Tibial artery (tissue), 4 donors: ENCODE measurements at regions not wholly inside any gene's neighbourhood (a gene's known extent, or its start where the extent isn't known, plus 50 kb on each side); places are given as distances from the start of the nearest gene placed in this dataset.

Experiments used
- DNase-seq, 2 donors: peaks; one replicate each; pipeline ENCODE4 v3.0.0-alpha.2; 2019
- H3K27ac ChIP-seq, 2 donors: fragments of 200-600 bp; sonication (generic) in 1 of 2; 1 replicate in 1 of 2; 2 replicates in 1 of 2; pipeline ENCODE4 v1.5.1; 2018 to 2019; ENCODE audit warnings: mild to moderate bottlenecking in 1 of 2
- H3K27me3 ChIP-seq, 2 donors: fragments of 200-600 bp; sonication (generic) in 1 of 2; one replicate each; pipeline versions ENCODE4 v1.5.1 to v1.6.0; 2016 to 2019
- H3K36me3 ChIP-seq, 3 donors: fragments of 200-600 bp; sonication (generic) in 2 of 3; one replicate each; pipeline ENCODE4 v1.5.1; 2016 to 2019; ENCODE audit warnings: mild to moderate bottlenecking in 2 of 3
- H3K4me1 ChIP-seq, 4 donors: fragments of 200-600 bp; sonication (generic) in 2 of 4; 1 replicate in 3 of 4; 2 replicates in 1 of 4; pipeline ENCODE4 v1.5.1; 2016 to 2019
- H3K4me3 ChIP-seq, 2 donors: fragments of 200-600 bp; sonication (generic) in 1 of 2; 1 replicate in 1 of 2; 2 replicates in 1 of 2; pipeline ENCODE4 v1.5.1; 2018 to 2019; ENCODE audit warnings: mild to moderate bottlenecking in 2 of 2
- H3K9me3 ChIP-seq, 3 donors: fragments of 200-600 bp; sonication (generic) in 1 of 3; one replicate each; pipeline ENCODE4 v1.5.1; 2016 to 2019
- intact Hi-C: fragments of 100-400 bp; cut with DNase I; formaldehyde crosslinking; loops from one replicate; pipeline ENCODE4 v1.15.0; 2023; ENCODE audit warnings: low total_unique reads
- TF ChIP-seq, protein P1 (sequence below), 2 experiments: fragments of 200-600 bp in 1 of 2; fragments of 450-650 bp in 1 of 2; IDR thresholded peaks; one replicate each; pipeline ENCODE4 v1.5.1; 2017 to 2019; ENCODE audit warnings: antibody characterized with exemption in 2 of 2, mild to moderate bottlenecking in 1 of 2, moderate library complexity in 1 of 2

- Histone ChIP-seq H3K27me3 (no peaks in the 10 kb centered on the region), H3K4me1 (no peaks in the 10 kb centered on the region), H3K4me3 (no peak overlapping the region), H3K9me3 (no peaks in the 10 kb centered on the region), H3K27ac (no peak overlapping the region), H3K36me3 (no peaks in the 10 kb centered on the region)
- intact Hi-C loops: no loop called here
- DNase-seq: no peak
- TF ChIP-seq, protein P1, sequence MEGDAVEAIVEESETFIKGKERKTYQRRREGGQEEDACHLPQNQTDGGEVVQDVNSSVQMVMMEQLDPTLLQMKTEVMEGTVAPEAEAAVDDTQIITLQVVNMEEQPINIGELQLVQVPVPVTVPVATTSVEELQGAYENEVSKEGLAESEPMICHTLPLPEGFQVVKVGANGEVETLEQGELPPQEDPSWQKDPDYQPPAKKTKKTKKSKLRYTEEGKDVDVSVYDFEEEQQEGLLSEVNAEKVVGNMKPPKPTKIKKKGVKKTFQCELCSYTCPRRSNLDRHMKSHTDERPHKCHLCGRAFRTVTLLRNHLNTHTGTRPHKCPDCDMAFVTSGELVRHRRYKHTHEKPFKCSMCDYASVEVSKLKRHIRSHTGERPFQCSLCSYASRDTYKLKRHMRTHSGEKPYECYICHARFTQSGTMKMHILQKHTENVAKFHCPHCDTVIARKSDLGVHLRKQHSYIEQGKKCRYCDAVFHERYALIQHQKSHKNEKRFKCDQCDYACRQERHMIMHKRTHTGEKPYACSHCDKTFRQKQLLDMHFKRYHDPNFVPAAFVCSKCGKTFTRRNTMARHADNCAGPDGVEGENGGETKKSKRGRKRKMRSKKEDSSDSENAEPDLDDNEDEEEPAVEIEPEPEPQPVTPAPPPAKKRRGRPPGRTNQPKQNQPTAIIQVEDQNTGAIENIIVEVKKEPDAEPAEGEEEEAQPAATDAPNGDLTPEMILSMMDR (IDR thresholded peaks at IDR 0.05): no peak
These were observed 573.8 kb upstream of the NDST4 start for GRCh38 chr4:115687052-115687755.

GRCh38 chr4:115678425-115678941, 565.1 kb upstream of the NDST4 start:
- H3K27me3 ChIP-seq: no peaks in the 10 kb centered on the region
- H3K27ac ChIP-seq: no peak overlapping the region
- peaks cover 0 to 7% (median 0%) of the 10 kb centered on the region in 3 donors for H3K9me3 ChIP-seq
- TF ChIP-seq, protein P1 (IDR thresholded peaks at IDR 0.05): no peak
- no peaks in the 10 kb centered on the region for H3K4me1 ChIP-seq
- H3K4me3 ChIP-seq: no peak overlapping the region
- no peak for DNase-seq
- intact Hi-C loops: no loop called here
- no peaks in the 10 kb centered on the region for H3K36me3 ChIP-seq

- intact Hi-C loops: no loop called here
- Histone ChIP-seq H3K27me3 (no peaks in the 10 kb centered on the region), H3K9me3 (peaks cover 0 to 7% (median 0%) of the 10 kb centered on the region in 3 donors), H3K4me3 (no peak overlapping the region), H3K4me1 (no peaks in the 10 kb centered on the region), H3K36me3 (no peaks in the 10 kb centered on the region), H3K27ac (no peak overlapping the region)
- TF ChIP-seq, protein P1 (IDR thresholded peaks at IDR 0.05): no peak
- DNase-seq: no peak
These were observed 562.3 kb upstream of the NDST4 start for GRCh38 chr4:115675719-115676118.

DNA sequence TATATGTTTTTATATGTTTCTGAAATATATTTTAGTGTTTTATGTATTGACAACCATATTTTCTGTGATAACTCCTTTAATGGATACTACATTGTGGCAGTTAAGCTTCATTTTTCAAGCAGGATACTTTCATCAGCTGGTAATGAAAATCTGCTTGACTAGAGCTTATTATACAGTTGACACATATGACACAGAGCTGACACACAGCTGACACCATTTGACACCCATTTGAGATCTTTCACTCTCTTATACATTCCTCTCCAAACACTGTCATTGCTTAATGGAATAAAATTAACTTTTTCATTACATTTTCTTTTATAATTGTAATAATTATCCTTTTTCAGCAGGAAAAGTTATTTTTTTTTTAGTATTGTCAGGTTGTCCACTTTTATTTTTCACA, 561.1 kb upstream of the NDST4 start:
- Histone ChIP-seq H3K36me3 (no peaks in the 10 kb centered on the region), H3K27me3 (no peaks in the 10 kb centered on the region), H3K9me3 (peaks cover 0 to 7% (median 0%) of the 10 kb centered on the region in 3 donors), H3K4me1 (no peaks in the 10 kb centered on the region), H3K4me3 (no peak overlapping the region), H3K27ac (no peak overlapping the region)
- intact Hi-C loops: no loop called here
- TF ChIP-seq, protein P1 (IDR thresholded peaks at IDR 0.05): no peak
- no peak for DNase-seq

GRCh38 chr4:115671581-115671980, 558.2 kb upstream of the NDST4 start:
- Histone ChIP-seq H3K9me3 (no peaks in the 10 kb centered on the region), H3K4me3 (no peak overlapping the region), H3K27ac (no peak overlapping the region), H3K4me1 (no peaks in the 10 kb centered on the region), H3K27me3 (no peaks in the 10 kb centered on the region), H3K36me3 (no peaks in the 10 kb centered on the region)
- TF ChIP-seq, protein P1 (IDR thresholded peaks at IDR 0.05): no peak
- DNase-seq: no peak
- intact Hi-C loops: no loop called here
